Parathyroid adenoma (tissue), 2 donors: ENCODE measurements at regions not wholly inside any gene's neighbourhood (a gene's known extent, or its start where the extent isn't known, plus 50 kb on each side); places are given as distances from the start of the nearest gene placed in this dataset.

Source experiments
- H2AFZ ChIP-seq: fragments of 300-600 bp; sonication (generic); one replicate; pipeline ENCODE4 v1.7.0; 2017; ENCODE audit warnings: antibody characterized with exemption, mild to moderate bottlenecking
- H3K27ac ChIP-seq: fragments of 300-600 bp; sonication (generic); one replicate; pipeline ENCODE4 v1.7.0; 2017
- H3K27me3 ChIP-seq: fragments of 300-600 bp; sonication (generic); one replicate; pipeline ENCODE4 v1.7.0; 2017; ENCODE audit warnings: low read length; ENCODE audit not compliant: control insufficient read depth, insufficient read depth
- H3K36me3 ChIP-seq: fragments of 300-600 bp; sonication (generic); one replicate; pipeline ENCODE4 v1.7.0; 2017; ENCODE audit warnings: low read length; ENCODE audit not compliant: control insufficient read depth, insufficient read depth
- H3K4me1 ChIP-seq: fragments of 300-600 bp; sonication (generic); one replicate; pipeline ENCODE4 v1.7.0; 2017; ENCODE audit warnings: control low read depth
- H3K4me2 ChIP-seq: fragments of 300-600 bp; sonication (generic); one replicate; pipeline ENCODE4 v1.7.0; 2017; ENCODE audit warnings: low read length
- H3K4me3 ChIP-seq: fragments of 300-600 bp; sonication (generic); one replicate; pipeline ENCODE4 v1.7.0; 2017; ENCODE audit warnings: low read depth, low read length
- H3K79me2 ChIP-seq: fragments of 300-600 bp; sonication (generic); one replicate; pipeline ENCODE4 v1.7.0; 2017; ENCODE audit warnings: control low read depth
- H3K9ac ChIP-seq: fragments of 300-600 bp; sonication (generic); one replicate; pipeline ENCODE4 v1.7.0; 2017; ENCODE audit warnings: mild to moderate bottlenecking
- H3K9me3 ChIP-seq: fragments of 300-600 bp; sonication (generic); one replicate; pipeline ENCODE4 v1.7.0; 2017; ENCODE audit warnings: low read length; ENCODE audit not compliant: control insufficient read depth
- CTCF ChIP-seq: fragments of 300-600 bp; sonication (generic); IDR thresholded peaks from one replicate; pipeline ENCODE4 v1.7.0; 2017; ENCODE audit warnings: antibody characterized with exemption, mild to moderate bottlenecking
- donor health status: primary hyperparathyroidism.

- TF ChIP-seq CTCF: no peak
- Histone ChIP-seq H3K27ac (no peak overlapping the region), H3K4me1 (no peaks in the 10 kb centered on the region), H3K4me2 (no peak overlapping the region), H3K9me3 (no peaks in the 10 kb centered on the region), H2AFZ (no peak overlapping the region), H3K4me3 (no peak overlapping the region), H3K9ac (no peak overlapping the region), H3K79me2 (no peaks in the 10 kb centered on the region), H3K36me3 (no peaks in the 10 kb centered on the region), H3K27me3 (no peaks in the 10 kb centered on the region)
Observed at GRCh38 chr2:81483254-81483653, 1178.7 kb upstream of the LRRTM1 start.

DNA sequence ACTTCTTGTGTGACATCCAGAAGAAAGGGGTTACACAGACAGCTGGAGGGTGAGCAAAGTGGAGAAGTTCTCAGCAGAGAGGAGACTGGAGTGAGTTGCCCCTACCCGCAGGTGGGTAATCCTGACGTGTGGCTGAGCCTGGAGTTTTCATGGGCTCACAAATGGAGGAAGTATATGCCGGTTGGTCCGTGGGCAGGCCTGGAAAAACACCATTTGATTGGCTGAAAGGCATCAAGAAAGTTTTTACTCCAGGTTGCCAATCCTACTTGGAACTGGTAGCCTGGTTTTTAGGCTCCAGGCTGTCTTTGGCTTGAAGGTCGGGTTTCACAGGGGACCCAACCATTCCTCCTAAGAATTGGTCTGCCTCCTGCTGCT, 1177.4 kb upstream of the LRRTM1 start:
- Histone ChIP-seq H3K4me3 (no peak overlapping the region), H2AFZ (no peak overlapping the region), H3K79me2 (no peaks in the 10 kb centered on the region), H3K9ac (no peak overlapping the region), H3K36me3 (no peaks in the 10 kb centered on the region), H3K27ac (no peak overlapping the region), H3K9me3 (no peaks in the 10 kb centered on the region), H3K4me1 (no peaks in the 10 kb centered on the region), H3K27me3 (no peaks in the 10 kb centered on the region), H3K4me2 (no peak overlapping the region)
- no peak for TF ChIP-seq CTCF

- Histone ChIP-seq H2AFZ (no peak overlapping the region), H3K4me3 (no peak overlapping the region), H3K9ac (no peak overlapping the region), H3K79me2 (no peaks in the 10 kb centered on the region), H3K9me3 (no peaks in the 10 kb centered on the region), H3K4me2 (no peak overlapping the region), H3K4me1 (no peaks in the 10 kb centered on the region), H3K27ac (no peak overlapping the region), H3K27me3 (no peaks in the 10 kb centered on the region), H3K36me3 (no peaks in the 10 kb centered on the region)
- TF ChIP-seq CTCF: no peak
Observed at GRCh38 chr2:81481242-81481993, 1176.9 kb upstream of the LRRTM1 start.

DNA sequence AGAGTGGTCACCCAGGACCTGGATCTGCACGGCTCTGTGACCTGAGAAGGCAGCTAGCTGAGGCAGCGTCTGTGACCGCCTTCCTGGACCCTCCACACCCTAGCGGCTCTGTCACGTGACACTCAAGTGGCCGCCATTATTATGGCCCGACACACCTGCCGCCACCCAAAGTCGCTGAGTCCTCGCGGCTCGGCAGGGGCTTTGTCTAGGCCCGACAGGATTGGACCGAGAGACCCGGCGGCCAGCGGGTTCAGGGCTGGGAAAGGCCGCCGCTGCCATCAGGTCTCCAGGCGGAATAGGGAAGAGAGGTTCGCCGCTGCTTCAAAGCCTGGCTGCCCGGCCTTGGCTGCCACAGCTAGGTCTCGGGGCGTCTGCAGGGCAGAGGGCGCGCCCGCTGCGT, 1162.5 kb upstream of the LRRTM1 start:
- H2AFZ ChIP-seq: no peak overlapping the region
- no peak overlapping the region for H3K9ac ChIP-seq
- H3K4me1 ChIP-seq: no peaks in the 10 kb centered on the region
- H3K27me3 ChIP-seq: no peaks in the 10 kb centered on the region
- H3K4me2 ChIP-seq: no peak overlapping the region
- no peaks in the 10 kb centered on the region for H3K36me3 ChIP-seq
- no peak for TF ChIP-seq CTCF
- no peak overlapping the region for H3K4me3 ChIP-seq
- no peaks in the 10 kb centered on the region for H3K79me2 ChIP-seq
- no peak overlapping the region for H3K27ac ChIP-seq
- no peaks in the 10 kb centered on the region for H3K9me3 ChIP-seq

DNA sequence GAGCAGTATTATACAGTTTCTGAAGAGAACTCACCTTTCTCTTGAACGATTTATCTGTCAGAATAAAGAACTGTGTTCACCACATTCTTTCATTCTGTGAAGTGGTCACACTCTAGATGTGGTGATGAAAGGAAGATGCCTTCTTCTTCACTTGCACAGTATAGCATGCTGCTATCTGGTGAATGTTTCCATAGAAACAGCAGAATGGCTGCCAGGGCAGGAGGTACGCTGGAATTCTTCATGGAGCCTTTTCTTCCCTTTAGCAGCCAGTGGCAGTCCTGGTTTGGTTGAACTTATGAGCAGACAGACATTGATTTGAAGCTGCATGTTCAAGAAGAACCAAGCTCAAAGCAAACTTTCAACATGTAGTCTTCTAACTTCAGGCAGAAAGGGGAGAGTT, 1157.9 kb upstream of the LRRTM1 start:
- Histone ChIP-seq H3K27me3 (no peaks in the 10 kb centered on the region), H2AFZ (no peak overlapping the region), H3K79me2 (no peaks in the 10 kb centered on the region), H3K4me1 (no peaks in the 10 kb centered on the region), H3K36me3 (no peaks in the 10 kb centered on the region), H3K4me2 (no peak overlapping the region), H3K4me3 (no peak overlapping the region), H3K9ac (no peak overlapping the region), H3K27ac (no peak overlapping the region), H3K9me3 (no peaks in the 10 kb centered on the region)
- no peak for TF ChIP-seq CTCF
